ENCODE measurements at regions not wholly inside any gene's neighbourhood (a gene's known extent, or its start where the extent isn't known, plus 50 kb on each side); places are given as distances from the start of the nearest gene placed in this dataset.

GRCh38 chr4:178554352-178554751 lies 1112.1 kb upstream of the AGA start:
- Mint-ChIP-seq H3K4me3 (ENCODE audit: unreplicated experiment) (no peak overlapping the region), H3K9me3 (ENCODE audit: unreplicated experiment) (no peaks in the 10 kb centered on the region), H3K27me3 (ENCODE audit: unreplicated experiment) (no peaks in the 10 kb centered on the region), H3K4me1 (ENCODE audit: unreplicated experiment) (no peaks in the 10 kb centered on the region), H3K27ac (ENCODE audit: unreplicated experiment) (no peak overlapping the region), H3K36me3 (ENCODE audit: low read depth, unreplicated experiment) (no peaks in the 10 kb centered on the region)
- TF ChIP-seq CTCF (IDR thresholded peaks at IDR 0.05; ENCODE audit: unreplicated experiment): no peak
- no peak for DNase-seq (ENCODE audit: low spot score)

GRCh38 chr4:178556796-178557195 lies 1114.6 kb upstream of the AGA start:
- Mint-ChIP-seq H3K27me3 (ENCODE audit: unreplicated experiment) (peaks cover 4% of the 10 kb centered on the region), H3K9me3 (ENCODE audit: unreplicated experiment) (no peaks in the 10 kb centered on the region), H3K36me3 (ENCODE audit: low read depth, unreplicated experiment) (no peaks in the 10 kb centered on the region), H3K27ac (ENCODE audit: unreplicated experiment) (no peak overlapping the region), H3K4me1 (ENCODE audit: unreplicated experiment) (peaks cover 2% of the 10 kb centered on the region), H3K4me3 (ENCODE audit: unreplicated experiment) (no peak overlapping the region)
- TF ChIP-seq CTCF (IDR thresholded peaks at IDR 0.05; ENCODE audit: unreplicated experiment): no peak
- DNase-seq (ENCODE audit: low spot score): no peak

GRCh38 chr4:178577933-178578332 lies 1135.7 kb upstream of the AGA start:
- Mint-ChIP-seq H3K36me3 (ENCODE audit: low read depth, unreplicated experiment) (no peaks in the 10 kb centered on the region), H3K4me3 (ENCODE audit: unreplicated experiment) (no peak overlapping the region), H3K9me3 (ENCODE audit: unreplicated experiment) (no peaks in the 10 kb centered on the region), H3K4me1 (ENCODE audit: unreplicated experiment) (no peaks in the 10 kb centered on the region), H3K27me3 (ENCODE audit: unreplicated experiment) (no peaks in the 10 kb centered on the region), H3K27ac (ENCODE audit: unreplicated experiment) (no peak overlapping the region)
- TF ChIP-seq CTCF (IDR thresholded peaks at IDR 0.05; ENCODE audit: unreplicated experiment): no peak
- no peak for DNase-seq (ENCODE audit: low spot score)

GRCh38 chr4:178595500-178596138 lies 1153.4 kb upstream of the AGA start:
- Mint-ChIP-seq H3K9me3 (ENCODE audit: unreplicated experiment) (no peaks in the 10 kb centered on the region), H3K27me3 (ENCODE audit: unreplicated experiment) (no peaks in the 10 kb centered on the region), H3K4me1 (ENCODE audit: unreplicated experiment) (no peaks in the 10 kb centered on the region), H3K36me3 (ENCODE audit: low read depth, unreplicated experiment) (no peaks in the 10 kb centered on the region), H3K4me3 (ENCODE audit: unreplicated experiment) (no peak overlapping the region), H3K27ac (ENCODE audit: unreplicated experiment) (no peak overlapping the region)
- no peak for TF ChIP-seq CTCF (IDR thresholded peaks at IDR 0.05; ENCODE audit: unreplicated experiment)
- no peak for DNase-seq (ENCODE audit: low spot score)

- no peak for DNase-seq (ENCODE audit: low spot score)
- no peaks in the 10 kb centered on the region for H3K27me3 Mint-ChIP-seq (ENCODE audit: unreplicated experiment)
- TF ChIP-seq CTCF (IDR thresholded peaks at IDR 0.05; ENCODE audit: unreplicated experiment): no peak
Measured at GRCh38 chr4:178598672-178599071, 1156.4 kb upstream of the AGA start.

More at GRCh38 chr4:178598672-178599071, 1156.4 kb upstream of the AGA start:
- no peaks in the 10 kb centered on the region for H3K36me3 Mint-ChIP-seq (ENCODE audit: low read depth, unreplicated experiment)
- no peak overlapping the region for H3K27ac Mint-ChIP-seq (ENCODE audit: unreplicated experiment)
- no peaks in the 10 kb centered on the region for H3K9me3 Mint-ChIP-seq (ENCODE audit: unreplicated experiment)
- H3K4me3 Mint-ChIP-seq (ENCODE audit: unreplicated experiment): no peak overlapping the region
- no peaks in the 10 kb centered on the region for H3K4me1 Mint-ChIP-seq (ENCODE audit: unreplicated experiment)

Data from endothelial cell (in vitro differentiated cells).